Neural progenitor cell (in vitro differentiated cells): ENCODE measurements at regions not wholly inside any gene's neighbourhood (a gene's known extent, or its start where the extent isn't known, plus 50 kb on each side); places are given as distances from the start of the nearest gene placed in this dataset.

ENCODE experiments used
- EZH2 ChIP-seq: fragments of 200-600 bp; sonication (generic); IDR thresholded peaks from 2 replicates; pipeline ENCODE4 v1.6.1; 2017; ENCODE audit warnings: antibody characterized with exemption, mild to moderate bottlenecking, moderate library complexity
- TF ChIP-seq, protein P1 (sequence below): fragments of 200-600 bp; sonication (generic); IDR thresholded peaks from 2 replicates; pipeline ENCODE4 v1.5.1; 2017; ENCODE audit warnings: antibody characterized with exemption, mild to moderate bottlenecking

DNA sequence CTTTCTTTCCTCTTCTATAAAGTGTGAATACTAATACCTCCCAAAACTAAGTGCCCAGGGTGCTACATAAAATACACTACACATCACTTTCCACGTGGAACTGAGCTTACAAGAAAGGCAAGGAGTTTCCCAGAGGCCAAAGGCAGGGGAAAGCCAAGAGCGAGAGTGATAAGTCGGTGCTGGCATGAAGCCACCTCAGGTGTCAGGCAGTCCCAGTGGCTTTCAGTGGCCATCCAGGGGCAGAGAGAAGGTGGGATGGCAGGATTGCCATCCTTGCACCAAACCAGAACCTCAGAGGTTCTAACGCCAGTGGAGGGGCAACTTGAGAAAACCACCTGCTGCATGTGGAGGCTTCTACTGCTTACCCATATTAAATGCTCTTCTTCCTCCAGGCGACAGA, 79.7 kb upstream of the DIO3 start:
- TF ChIP-seq, protein P1, sequence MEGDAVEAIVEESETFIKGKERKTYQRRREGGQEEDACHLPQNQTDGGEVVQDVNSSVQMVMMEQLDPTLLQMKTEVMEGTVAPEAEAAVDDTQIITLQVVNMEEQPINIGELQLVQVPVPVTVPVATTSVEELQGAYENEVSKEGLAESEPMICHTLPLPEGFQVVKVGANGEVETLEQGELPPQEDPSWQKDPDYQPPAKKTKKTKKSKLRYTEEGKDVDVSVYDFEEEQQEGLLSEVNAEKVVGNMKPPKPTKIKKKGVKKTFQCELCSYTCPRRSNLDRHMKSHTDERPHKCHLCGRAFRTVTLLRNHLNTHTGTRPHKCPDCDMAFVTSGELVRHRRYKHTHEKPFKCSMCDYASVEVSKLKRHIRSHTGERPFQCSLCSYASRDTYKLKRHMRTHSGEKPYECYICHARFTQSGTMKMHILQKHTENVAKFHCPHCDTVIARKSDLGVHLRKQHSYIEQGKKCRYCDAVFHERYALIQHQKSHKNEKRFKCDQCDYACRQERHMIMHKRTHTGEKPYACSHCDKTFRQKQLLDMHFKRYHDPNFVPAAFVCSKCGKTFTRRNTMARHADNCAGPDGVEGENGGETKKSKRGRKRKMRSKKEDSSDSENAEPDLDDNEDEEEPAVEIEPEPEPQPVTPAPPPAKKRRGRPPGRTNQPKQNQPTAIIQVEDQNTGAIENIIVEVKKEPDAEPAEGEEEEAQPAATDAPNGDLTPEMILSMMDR, result no peak
- no peak for TF ChIP-seq EZH2
